IMR-90 (cell line): ENCODE measurements at regions not wholly inside any gene's neighbourhood (a gene's known extent, or its start where the extent isn't known, plus 50 kb on each side); places are given as distances from the start of the nearest gene placed in this dataset.

ENCODE experiments used
- ATAC-seq: fragments of 200-7000 bp; cut with Tn5 transposase; 2 replicates; pipeline ENCODE4 v1.9.1; 2020; ENCODE audit warnings: low read depth, mild to moderate bottlenecking, moderate library complexity
- BruUV-seq: library from RNA; stranded (reverse); fragments of 400-500 nt; replicated peaks from 2 replicates; lab custom pipeline; 2021; lab: Mats Ljungman, UMichigan
- CTCF ChIA-PET: fragments of 300-600 bp; formaldehyde crosslinking; extraction: SDS; loops from one replicate; lab custom pipeline; 2021; ENCODE audit warnings: antibody characterized with exemption; lab: Yijun Ruan, JAX
- POLR2A ChIA-PET: fragments of 300-600 bp; sonication (Branson Sonifier 250); formaldehyde crosslinking; loops from one replicate; lab custom pipeline; 2022; ENCODE audit warnings: antibody characterized with exemption; ENCODE audit not compliant: unreplicated experiment; lab: Charles Lee
- DNase-seq: peaks from one replicate; pipeline ENCODE4 v3.0.0; 2013
- H2AFZ ChIP-seq: replicated peaks from 2 replicates; pipeline ENCODE3; 2013; ENCODE audit warnings: low read length, mild to moderate bottlenecking; ENCODE audit not compliant: poor library complexity
- H2AK5ac ChIP-seq: 2 replicates; pipeline ENCODE4 v1.6.1; 2013; ENCODE audit warnings: low read depth, low read length, inconsistent platforms
- H2AK9ac ChIP-seq: replicated peaks from 2 replicates; pipeline ENCODE3; 2013; ENCODE audit warnings: mild to moderate bottlenecking, low read depth, low read length, moderate library complexity; ENCODE audit not compliant: poor library complexity
- H2BK120ac ChIP-seq: 2 replicates; pipeline ENCODE4 v1.6.1; 2013; ENCODE audit warnings: low read depth, low read length, inconsistent platforms
- H2BK15ac ChIP-seq: 3 replicates; pipeline ENCODE4 v1.6.1; 2013; ENCODE audit warnings: low read depth, low read length, inconsistent platforms
- H2BK20ac ChIP-seq: 2 replicates; pipeline ENCODE4 v1.6.1; 2013; ENCODE audit warnings: low read depth, mild to moderate bottlenecking, inconsistent platforms, low read length, moderate library complexity
- H2BK5ac ChIP-seq: 2 replicates; pipeline ENCODE4 v1.6.1; 2013; ENCODE audit warnings: mild to moderate bottlenecking, low read depth, low read length, inconsistent platforms; ENCODE audit not compliant: poor library complexity, severe bottlenecking
- H3K14ac ChIP-seq: replicated peaks from 2 replicates; pipeline ENCODE4 v1.6.1; 2013; ENCODE audit warnings: low read depth, low read length, inconsistent platforms
- H3K18ac ChIP-seq: 2 replicates; pipeline ENCODE4 v1.6.1; 2013; ENCODE audit warnings: low read depth, low read length, control low read depth
- H3K23ac ChIP-seq: 2 replicates; pipeline ENCODE4 v1.6.1; 2013; ENCODE audit warnings: low read depth, low read length, inconsistent platforms
- H3K27ac ChIP-seq: 2 replicates; pipeline ENCODE4 v1.5.1; 2013; ENCODE audit warnings: mild to moderate bottlenecking, control low read depth, low read length; ENCODE audit not compliant: insufficient read depth
- H3K27me3 ChIP-seq: 2 replicates; pipeline ENCODE4 v1.6.1; 2013; ENCODE audit warnings: low read length; ENCODE audit not compliant: control insufficient read depth, insufficient read depth
- H3K36me3 ChIP-seq: 2 replicates; pipeline ENCODE4 v1.6.1; 2013; ENCODE audit warnings: low read length, mixed read lengths; ENCODE audit not compliant: control insufficient read depth, insufficient read depth
- H3K4ac ChIP-seq: 2 replicates; pipeline ENCODE4 v1.6.1; 2013; ENCODE audit warnings: low read depth, low read length, inconsistent platforms
- H3K4me1 ChIP-seq: 2 replicates; pipeline ENCODE4 v1.6.1; 2013; ENCODE audit warnings: low read length, mixed read lengths; ENCODE audit not compliant: control insufficient read depth, insufficient read depth
- H3K4me2 ChIP-seq: 2 replicates; pipeline ENCODE4 v1.6.1; 2013; ENCODE audit warnings: low read depth, mild to moderate bottlenecking, control low read depth, low read length, moderate library complexity
- H3K4me3 ChIP-seq: 2 replicates; pipeline ENCODE4 v1.5.1; 2013; ENCODE audit warnings: low read depth, mild to moderate bottlenecking, control low read depth, low read length, moderate library complexity; ENCODE audit not compliant: insufficient read depth
- H3K56ac ChIP-seq: 2 replicates; pipeline ENCODE4 v1.6.1; 2013; ENCODE audit warnings: low read length, inconsistent platforms; ENCODE audit not compliant: insufficient read depth; ENCODE audit errors: extremely low read depth
- H3K79me1 ChIP-seq, 2 experiments: 2 replicates each; pipeline ENCODE4 v1.6.1; 2013; ENCODE audit warnings: low read length in 2 of 2, inconsistent platforms in 1 of 2, low read depth in 1 of 2
- H3K9ac ChIP-seq: 2 replicates; pipeline ENCODE4 v1.6.1; 2013; ENCODE audit warnings: low read depth, low read length, control low read depth
- H3K9me1 ChIP-seq: 2 replicates; pipeline ENCODE4 v1.6.1; 2013; ENCODE audit warnings: low read length, inconsistent platforms; ENCODE audit not compliant: insufficient read depth
- H3K9me3 ChIP-seq: 2 replicates; pipeline ENCODE4 v1.6.1; 2013; ENCODE audit warnings: low read length; ENCODE audit not compliant: control insufficient read depth, insufficient read depth
- H4K20me1 ChIP-seq: 2 replicates; pipeline ENCODE4 v1.6.1; 2013; ENCODE audit warnings: low read length, inconsistent platforms; ENCODE audit not compliant: insufficient read depth
- H4K5ac ChIP-seq: 2 replicates; pipeline ENCODE4 v1.6.1; 2013; ENCODE audit warnings: mild to moderate bottlenecking, low read depth, low read length, control low read depth
- H4K8ac ChIP-seq, 2 experiments: 2 replicates each; pipeline ENCODE4 v1.6.1; 2013; ENCODE audit warnings: low read depth in 2 of 2, low read length in 2 of 2, control low read depth in 1 of 2, inconsistent platforms in 1 of 2
- H4K91ac ChIP-seq: 2 replicates; pipeline ENCODE4 v1.6.1; 2013; ENCODE audit warnings: low read depth, low read length, inconsistent platforms; ENCODE audit not compliant: insufficient read depth
- BHLHE40 ChIP-seq: fragments of 150-350 bp; IDR thresholded peaks from 2 replicates; pipeline ENCODE4 v1.6.1; 2016; ENCODE audit warnings: mild to moderate bottlenecking, low read depth, low read length
- CEBPB ChIP-seq: IDR thresholded peaks from 2 replicates; pipeline ENCODE4 v1.6.1; 2012; ENCODE audit warnings: low read depth, low read length, improper control_type of control experiment
- CHD1 ChIP-seq: IDR thresholded peaks from 2 replicates; pipeline ENCODE4 v1.6.1; 2012; ENCODE audit warnings: low read depth, low read length, improper control_type of control experiment
- FOS ChIP-seq: fragments of 150-350 bp; IDR thresholded peaks from 2 replicates; pipeline ENCODE4 v1.6.1; 2016; ENCODE audit warnings: low read depth, low read length
- MAFK ChIP-seq: IDR thresholded peaks from 2 replicates; pipeline ENCODE4 v1.6.1; 2012; ENCODE audit warnings: low read depth, low read length, improper control_type of control experiment
- MAZ ChIP-seq: IDR thresholded peaks from 2 replicates; pipeline ENCODE4 v1.6.1; 2012; ENCODE audit warnings: low read depth, mild to moderate bottlenecking, low read length, improper control_type of control experiment, moderate library complexity, borderline replicate concordance
- MXI1 ChIP-seq: IDR thresholded peaks from 2 replicates; pipeline ENCODE4 v1.6.1; 2012; ENCODE audit warnings: low read depth, mild to moderate bottlenecking, low read length, moderate library complexity, borderline replicate concordance
- NFE2L2 ChIP-seq: fragments of 150-350 bp; IDR thresholded peaks from 2 replicates; pipeline ENCODE4 v1.6.1; 2016; ENCODE audit warnings: low read depth, mild to moderate bottlenecking, low read length
- POLR2A ChIP-seq: IDR thresholded peaks from 2 replicates; pipeline ENCODE4 v1.6.1; 2012; ENCODE audit warnings: mild to moderate bottlenecking, low read depth, low read length
- RAD21 ChIP-seq: IDR thresholded peaks from 2 replicates; pipeline ENCODE4 v1.6.1; 2012; ENCODE audit warnings: low read length, improper control_type of control experiment
- RCOR1 ChIP-seq: IDR thresholded peaks from 2 replicates; pipeline ENCODE4 v1.6.1; 2012; ENCODE audit warnings: mild to moderate bottlenecking, low read length, improper control_type of control experiment; ENCODE audit not compliant: insufficient replicate concordance
- RFX5 ChIP-seq: IDR thresholded peaks from 2 replicates; pipeline ENCODE4 v1.8.0; 2012; ENCODE audit warnings: low read depth, mild to moderate bottlenecking, low read length, moderate library complexity
- SMC3 ChIP-seq: fragments of 150-350 bp; IDR thresholded peaks from 2 replicates; pipeline ENCODE4 v1.6.1; 2016; ENCODE audit warnings: low read depth, mild to moderate bottlenecking, antibody characterized with exemption, low read length, moderate library complexity
- WGBS, 2 experiments: methylation state at CpG; one replicate each; pipeline versions ENCODE4 v1.1.5 to v1.1.7; 2013; ENCODE audit warnings: missing lambda C conversion rate in 2 of 2; ENCODE audit not compliant: insufficient read length in 1 of 2; ENCODE audit errors: extremely low coverage in 2 of 2; 5-methylcytosine and 5-hydroxymethylcytosine counted together
- dilution Hi-C: fragments of 300-500 bp; cut with HindIII; formaldehyde crosslinking; loops from one replicate; pipeline ENCODE4 v1.14.3; 2018; ENCODE audit warnings: low sequenced_read_pairs; ENCODE audit not compliant: unreplicated experiment
- in situ Hi-C: fragments of 300-500 bp; cut with MboI; formaldehyde crosslinking; loops from 3 replicates; pipeline ENCODE4 v1.14.3; 2019; ENCODE audit warnings: low sequenced_read_pairs, inconsistent platforms, mixed read lengths
- intact Hi-C: fragments of 100-400 bp; cut with micrococcal nuclease; formaldehyde crosslinking; loops from 2 replicates; pipeline ENCODE4 v1.10.0; 2022
- TF ChIP-seq, protein P1 (sequence below): fragments of 150-350 bp; IDR thresholded peaks from 2 replicates; pipeline ENCODE4 v1.6.1; 2016; ENCODE audit warnings: low read depth, mild to moderate bottlenecking, low read length, moderate library complexity, borderline replicate concordance
- TF ChIP-seq, protein P2 (sequence below): conservative IDR thresholded peaks from 2 replicates; pipeline ENCODE4 v1.5.1; 2012; ENCODE audit warnings: mild to moderate bottlenecking, low read depth, low read length, improper control_type of control experiment
- TF ChIP-seq, protein P3 (sequence below): fragments of 150-350 bp; IDR thresholded peaks from 2 replicates; pipeline ENCODE4 v1.6.1; 2017; ENCODE audit warnings: mild to moderate bottlenecking, antibody characterized with exemption, low read length, low read depth

DNA sequence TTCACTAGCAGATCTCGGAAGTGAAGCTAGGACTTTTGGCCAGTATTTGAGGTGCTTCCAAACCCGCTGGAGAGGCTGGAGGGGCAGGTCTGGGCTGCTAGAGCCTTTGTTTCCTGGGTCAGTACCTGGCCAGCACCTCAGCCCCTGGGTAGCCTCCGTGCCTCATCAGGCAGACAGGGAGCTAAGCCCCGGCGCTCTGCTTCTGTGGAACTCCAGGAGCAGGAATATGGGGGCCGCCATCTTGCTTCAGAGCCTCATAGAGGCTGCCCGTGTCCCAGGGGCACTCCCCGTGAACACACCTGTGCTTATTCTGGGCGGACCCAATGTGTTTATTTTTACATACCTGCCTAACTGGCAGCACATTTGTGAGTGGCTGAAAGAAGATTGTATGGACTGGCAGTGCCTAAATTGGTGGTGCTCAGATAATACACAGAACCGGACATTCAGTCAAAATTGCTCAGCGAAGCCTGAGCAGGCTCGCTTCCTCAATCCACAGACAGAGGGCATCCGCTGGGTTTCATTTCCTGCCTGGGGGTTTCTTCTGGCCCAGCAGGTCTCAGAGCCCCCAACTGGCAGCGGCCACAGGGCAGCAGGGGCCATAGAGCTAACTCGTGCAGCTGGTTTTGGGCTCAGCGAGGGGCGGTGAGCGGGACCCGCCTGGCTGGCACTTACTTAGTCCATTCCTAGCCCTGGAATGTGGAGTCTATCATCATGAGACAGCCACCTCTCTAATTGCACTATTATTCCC is 176.8 kb upstream of the ALKAL2 start:
- no TSS peak for BruUV-seq

More for the DNA sequence above, 176.8 kb upstream of the ALKAL2 start:
- DNase-seq, result no peak
- Histone ChIP-seq H3K56ac (no peak overlapping the region), H3K36me3 (no peaks in the 10 kb centered on the region), H2AK9ac (no peak overlapping the region), H2BK20ac (no peak overlapping the region), H2BK5ac (no peak overlapping the region), H3K9me1 (no peaks in the 10 kb centered on the region), H3K9ac (no peak overlapping the region), H2AFZ (no peak overlapping the region), H3K4me2 (no peak overlapping the region), H3K27me3 (no peaks in the 10 kb centered on the region), H4K8ac (no peak overlapping the region), H3K18ac (no peak overlapping the region), H3K79me1 (no peaks in the 10 kb centered on the region), H3K4me3 (no peak overlapping the region), H3K4ac (no peak overlapping the region), H4K91ac (no peak overlapping the region), H3K9me3 (peaks cover 43% of the 10 kb centered on the region), H4K20me1 (no peaks in the 10 kb centered on the region), H4K5ac (no peak overlapping the region), H2BK15ac (no peak overlapping the region), H3K14ac (no peak overlapping the region), H3K27ac (no peak overlapping the region), H3K4me1 (no peaks in the 10 kb centered on the region), H2BK120ac (no peak overlapping the region), H3K23ac (no peak overlapping the region), H2AK5ac (no peak overlapping the region)
- in situ Hi-C loops, result no loop called here
- dilution Hi-C loops, result no loop called here
- ATAC-seq, result no peak
- TF ChIP-seq MAFK, result no peak
- no peak for TF ChIP-seq CEBPB
- TF ChIP-seq, protein P1, sequence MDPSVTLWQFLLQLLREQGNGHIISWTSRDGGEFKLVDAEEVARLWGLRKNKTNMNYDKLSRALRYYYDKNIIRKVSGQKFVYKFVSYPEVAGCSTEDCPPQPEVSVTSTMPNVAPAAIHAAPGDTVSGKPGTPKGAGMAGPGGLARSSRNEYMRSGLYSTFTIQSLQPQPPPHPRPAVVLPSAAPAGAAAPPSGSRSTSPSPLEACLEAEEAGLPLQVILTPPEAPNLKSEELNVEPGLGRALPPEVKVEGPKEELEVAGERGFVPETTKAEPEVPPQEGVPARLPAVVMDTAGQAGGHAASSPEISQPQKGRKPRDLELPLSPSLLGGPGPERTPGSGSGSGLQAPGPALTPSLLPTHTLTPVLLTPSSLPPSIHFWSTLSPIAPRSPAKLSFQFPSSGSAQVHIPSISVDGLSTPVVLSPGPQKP, result no peak
- TF ChIP-seq MAZ, result no peak
- TF ChIP-seq, protein P2, sequence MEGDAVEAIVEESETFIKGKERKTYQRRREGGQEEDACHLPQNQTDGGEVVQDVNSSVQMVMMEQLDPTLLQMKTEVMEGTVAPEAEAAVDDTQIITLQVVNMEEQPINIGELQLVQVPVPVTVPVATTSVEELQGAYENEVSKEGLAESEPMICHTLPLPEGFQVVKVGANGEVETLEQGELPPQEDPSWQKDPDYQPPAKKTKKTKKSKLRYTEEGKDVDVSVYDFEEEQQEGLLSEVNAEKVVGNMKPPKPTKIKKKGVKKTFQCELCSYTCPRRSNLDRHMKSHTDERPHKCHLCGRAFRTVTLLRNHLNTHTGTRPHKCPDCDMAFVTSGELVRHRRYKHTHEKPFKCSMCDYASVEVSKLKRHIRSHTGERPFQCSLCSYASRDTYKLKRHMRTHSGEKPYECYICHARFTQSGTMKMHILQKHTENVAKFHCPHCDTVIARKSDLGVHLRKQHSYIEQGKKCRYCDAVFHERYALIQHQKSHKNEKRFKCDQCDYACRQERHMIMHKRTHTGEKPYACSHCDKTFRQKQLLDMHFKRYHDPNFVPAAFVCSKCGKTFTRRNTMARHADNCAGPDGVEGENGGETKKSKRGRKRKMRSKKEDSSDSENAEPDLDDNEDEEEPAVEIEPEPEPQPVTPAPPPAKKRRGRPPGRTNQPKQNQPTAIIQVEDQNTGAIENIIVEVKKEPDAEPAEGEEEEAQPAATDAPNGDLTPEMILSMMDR, result no peak
- no peak for TF ChIP-seq RAD21
- TF ChIP-seq POLR2A, result no peak
- TF ChIP-seq CHD1, result no peak
- no peak for TF ChIP-seq RCOR1
- no peak for TF ChIP-seq FOS
- no peak for TF ChIP-seq SMC3
- TF ChIP-seq, protein P3, sequence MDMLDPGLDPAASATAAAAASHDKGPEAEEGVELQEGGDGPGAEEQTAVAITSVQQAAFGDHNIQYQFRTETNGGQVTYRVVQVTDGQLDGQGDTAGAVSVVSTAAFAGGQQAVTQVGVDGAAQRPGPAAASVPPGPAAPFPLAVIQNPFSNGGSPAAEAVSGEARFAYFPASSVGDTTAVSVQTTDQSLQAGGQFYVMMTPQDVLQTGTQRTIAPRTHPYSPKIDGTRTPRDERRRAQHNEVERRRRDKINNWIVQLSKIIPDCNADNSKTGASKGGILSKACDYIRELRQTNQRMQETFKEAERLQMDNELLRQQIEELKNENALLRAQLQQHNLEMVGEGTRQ, result no peak
- no peak for TF ChIP-seq BHLHE40
- no peak for TF ChIP-seq RFX5
- no peak for TF ChIP-seq MXI1
- no peak for TF ChIP-seq NFE2L2
- intact Hi-C loops, result no loop called here
- ChIA-PET CTCF (no interaction called here), POLR2A (no interaction called here)
- whole genome bisulfite sequencing, 2 experiments, result 71% methylated on average over 6 of the region's 19 CpGs; no CpG with 5 or more reads in 1 of the 2 experiments
